ENCODE measurements at regions not wholly inside any gene's neighbourhood (a gene's known extent, or its start where the extent isn't known, plus 50 kb on each side); places are given as distances from the start of the nearest gene placed in this dataset.
A peak's percentile ranks its signal among the peaks of the same experiment; 100 is the strongest.

- Mint-ChIP-seq H3K4me1 (ENCODE audit: low read depth) (peaks cover 48% of the 10 kb centered on the region), H3K36me3 (ENCODE audit: low read depth) (no peaks in the 10 kb centered on the region), H3K4me3 (peak overlapping the region; percentile 37; the same call in 1 of the 2 replicates), H3K9me3 (no peaks in the 10 kb centered on the region), H3K27me3 (ENCODE audit: insufficient read depth) (peaks cover 2% of the 10 kb centered on the region; the same call in 1 of the 2 replicates), H3K27ac (peak overlapping the region; percentile 82)
- TF ChIP-seq CTCF (IDR thresholded peaks at IDR 0.05), result no peak
- DNase-seq, result no peak
These were observed 291.8 kb upstream of the CHAC2 start for GRCh38 chr2:53475766-53476165.

- peak; percentile 93 for DNase-seq
- peaks cover 48% of the 10 kb centered on the region for H3K4me1 Mint-ChIP-seq (ENCODE audit: low read depth)
- no peaks in the 10 kb centered on the region for H3K9me3 Mint-ChIP-seq
- H3K27me3 Mint-ChIP-seq (ENCODE audit: insufficient read depth), result peaks cover 2% of the 10 kb centered on the region; the same call in 1 of the 2 replicates
- no peak for TF ChIP-seq CTCF (IDR thresholded peaks at IDR 0.05)
- peak overlapping the region; percentile 82 for H3K27ac Mint-ChIP-seq
- H3K36me3 Mint-ChIP-seq (ENCODE audit: low read depth), result no peaks in the 10 kb centered on the region
- H3K4me3 Mint-ChIP-seq, result peak overlapping the region; percentile 37; the same call in 1 of the 2 replicates
These were observed 292.3 kb upstream of the CHAC2 start for GRCh38 chr2:53475321-53475720.

DNA sequence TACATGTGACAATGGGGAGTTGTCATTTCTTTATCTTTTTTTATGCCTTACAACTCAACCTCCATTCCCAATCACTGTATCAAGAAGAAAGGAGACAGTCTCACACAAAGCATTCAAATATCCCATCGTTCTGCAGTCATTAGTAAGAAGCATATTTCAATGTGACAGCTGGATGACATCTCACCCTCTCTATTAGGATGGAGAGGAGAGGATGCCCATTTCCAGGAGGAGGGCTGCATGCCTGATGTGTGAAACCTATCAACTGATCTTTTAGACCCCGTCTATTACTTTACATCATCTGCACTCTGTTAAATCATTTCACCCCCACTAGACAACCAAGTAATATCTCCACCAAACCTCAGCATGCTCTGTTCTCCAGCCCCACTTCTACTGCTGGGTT lies 292.7 kb upstream of the CHAC2 start:
- peak overlapping the region; percentile 37; the same call in 1 of the 2 replicates for H3K4me3 Mint-ChIP-seq
- TF ChIP-seq CTCF (IDR thresholded peaks at IDR 0.05), result no peak
- H3K27me3 Mint-ChIP-seq (ENCODE audit: insufficient read depth), result peaks cover 2% of the 10 kb centered on the region; the same call in 1 of the 2 replicates
- no peak for DNase-seq
- peaks cover 48% of the 10 kb centered on the region for H3K4me1 Mint-ChIP-seq (ENCODE audit: low read depth)
- H3K36me3 Mint-ChIP-seq (ENCODE audit: low read depth), result no peaks in the 10 kb centered on the region
- H3K9me3 Mint-ChIP-seq, result no peaks in the 10 kb centered on the region
- peak overlapping the region; percentile 82 for H3K27ac Mint-ChIP-seq

DNA sequence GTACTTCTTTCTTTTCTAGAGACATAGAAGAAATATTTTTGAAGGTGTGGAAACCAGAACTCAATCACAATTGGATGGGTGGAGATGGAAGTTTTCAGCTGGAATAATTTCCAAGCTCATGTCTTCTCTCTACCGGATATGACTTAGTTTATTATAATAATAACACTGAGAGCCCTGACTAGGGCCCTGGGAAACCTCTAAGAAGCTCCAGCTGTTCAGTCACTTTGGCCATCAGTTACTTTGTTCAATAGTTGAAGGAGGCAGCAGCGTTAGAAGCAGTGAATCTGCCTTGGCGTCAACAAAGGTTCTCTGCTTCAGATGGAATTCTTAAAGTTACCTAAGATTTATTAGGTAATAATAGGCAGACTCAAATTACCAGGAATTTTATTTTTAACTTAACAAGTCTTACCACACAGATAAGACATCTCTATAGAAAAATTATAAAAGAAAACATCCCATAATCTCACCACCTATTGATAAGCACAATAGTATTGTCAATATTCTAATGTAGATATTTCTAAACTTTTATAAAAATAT lies 293.8 kb upstream of the CHAC2 start:
- Mint-ChIP-seq H3K4me3 (no peak overlapping the region), H3K9me3 (no peaks in the 10 kb centered on the region), H3K4me1 (ENCODE audit: low read depth) (peaks cover 48% of the 10 kb centered on the region), H3K27ac (no peak overlapping the region), H3K27me3 (ENCODE audit: insufficient read depth) (peaks cover 2% of the 10 kb centered on the region; the same call in 1 of the 2 replicates), H3K36me3 (ENCODE audit: low read depth) (0 out of 2 replicates have a peak, but pooled peaks cover 5% of the 10 kb centered on the region)
- DNase-seq, result no peak
- no peak for TF ChIP-seq CTCF (IDR thresholded peaks at IDR 0.05)

DNA sequence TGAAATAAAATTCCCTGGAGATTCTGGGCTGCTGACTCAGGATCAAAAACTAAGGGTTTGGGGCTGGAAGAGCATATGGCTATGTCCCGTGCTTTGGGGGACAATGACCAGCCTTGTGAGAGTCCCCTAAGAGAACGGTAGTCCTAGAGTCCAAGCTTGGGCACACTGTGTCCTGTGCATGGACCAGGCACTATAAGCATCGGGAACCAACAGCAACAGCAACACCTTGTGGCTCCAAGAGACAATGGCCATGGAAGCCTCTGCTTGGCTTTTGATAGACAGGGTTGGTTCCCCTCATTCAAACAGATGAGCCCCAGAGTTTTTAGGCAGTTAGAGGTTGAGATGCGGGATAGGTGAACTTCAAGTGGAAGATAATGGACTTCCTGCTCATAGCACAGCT lies 294.4 kb upstream of the CHAC2 start:
- H3K4me1 Mint-ChIP-seq (ENCODE audit: low read depth), result peaks cover 48% of the 10 kb centered on the region
- no peak for DNase-seq
- peaks cover 2% of the 10 kb centered on the region; the same call in 1 of the 2 replicates for H3K27me3 Mint-ChIP-seq (ENCODE audit: insufficient read depth)
- H3K36me3 Mint-ChIP-seq (ENCODE audit: low read depth), result 0 out of 2 replicates have a peak, but pooled peaks cover 5% of the 10 kb centered on the region
- H3K4me3 Mint-ChIP-seq, result no peak overlapping the region
- TF ChIP-seq CTCF (IDR thresholded peaks at IDR 0.05), result peak; percentile 50
- H3K27ac Mint-ChIP-seq, result peak overlapping the region; percentile 39; the same call in 1 of the 2 replicates
- H3K9me3 Mint-ChIP-seq, result no peaks in the 10 kb centered on the region

Measured in HFFc6 (cell line).